Liver (tissue), 7 donors: ENCODE measurements at regions not wholly inside any gene's neighbourhood (a gene's known extent, or its start where the extent isn't known, plus 50 kb on each side); places are given as distances from the start of the nearest gene placed in this dataset.
"Not testable (repeated sequence)": the region's sequence is repeated elsewhere in the genome, so short reads cannot be mapped to it uniquely, and the experiment has no call there.

Source experiments
- DNase-seq: peaks from one replicate; pipeline ENCODE4 v3.0.0-alpha.2; 2017; ENCODE audit warnings: low spot score
- H3K27ac ChIP-seq, 2 donors: one replicate each; pipeline ENCODE4 v1.7.0; 2013; ENCODE audit warnings: inconsistent platforms in 2 of 2, low read length in 2 of 2, control low read depth in 1 of 2, low read depth in 1 of 2, mild to moderate bottlenecking in 1 of 2
- H3K27me3 ChIP-seq, 4 donors: one replicate each; pipeline versions ENCODE4 v1.6.1 to v1.7.0; 2013; ENCODE audit warnings: low read length in 3 of 4, inconsistent platforms in 1 of 4, mild to moderate bottlenecking in 1 of 4, moderate library complexity in 1 of 4; ENCODE audit not compliant: control insufficient read depth in 4 of 4, insufficient read depth in 4 of 4
- H3K36me3 ChIP-seq, 4 donors: one replicate each; pipeline versions ENCODE4 v1.6.1 to v1.7.0; 2013; ENCODE audit warnings: low read length in 3 of 4, mild to moderate bottlenecking in 3 of 4, low read depth in 1 of 4, moderate library complexity in 1 of 4; ENCODE audit not compliant: control insufficient read depth in 4 of 4, insufficient read depth in 3 of 4
- H3K4me1 ChIP-seq, 4 donors: one replicate each; pipeline versions ENCODE4 v1.6.1 to v1.7.0; 2013; ENCODE audit warnings: low read length in 3 of 4, mild to moderate bottlenecking in 3 of 4, moderate library complexity in 1 of 4; ENCODE audit not compliant: control insufficient read depth in 4 of 4, insufficient read depth in 4 of 4
- H3K4me3 ChIP-seq, 3 donors: one replicate each; pipeline versions ENCODE4 v1.6.1 to v1.7.0; 2013; ENCODE audit warnings: low read length in 3 of 3, control low read depth in 1 of 3, low read depth in 1 of 3, mild to moderate bottlenecking in 1 of 3
- H3K9ac ChIP-seq, 2 donors: one replicate each; pipeline ENCODE4 v1.7.0; 2013; ENCODE audit warnings: low read length in 2 of 2, mild to moderate bottlenecking in 2 of 2, moderate library complexity in 2 of 2, control low read depth in 1 of 2, low read depth in 1 of 2
- H3K9me3 ChIP-seq, 4 donors: one replicate each; pipeline versions ENCODE4 v1.6.1 to v1.7.0; 2013; ENCODE audit warnings: low read length in 3 of 4; ENCODE audit not compliant: control insufficient read depth in 4 of 4
- FOXA1 ChIP-seq: IDR thresholded peaks from 2 replicates; pipeline ENCODE4 v1.6.1; 2016; ENCODE audit warnings: antibody characterized with exemption
- NR2F2 ChIP-seq: IDR thresholded peaks from 2 replicates; pipeline ENCODE4 v1.6.1; 2016; ENCODE audit warnings: antibody characterized with exemption
- TAF1 ChIP-seq: conservative IDR thresholded peaks from 2 replicates; pipeline ENCODE4 v1.6.1; 2016; ENCODE audit warnings: antibody characterized with exemption, mild to moderate bottlenecking
- WGBS: extraction: QIAGEN DNeasy Blood & Tissue Kit; methylation state at CpG from one replicate; pipeline ENCODE4 v1.1.7; 2013; 5-methylcytosine and 5-hydroxymethylcytosine counted together
- donor health status: healthy.
- donor health status: healthy.
- donor health status: healthy.
- donor health status: healthy.

DNA sequence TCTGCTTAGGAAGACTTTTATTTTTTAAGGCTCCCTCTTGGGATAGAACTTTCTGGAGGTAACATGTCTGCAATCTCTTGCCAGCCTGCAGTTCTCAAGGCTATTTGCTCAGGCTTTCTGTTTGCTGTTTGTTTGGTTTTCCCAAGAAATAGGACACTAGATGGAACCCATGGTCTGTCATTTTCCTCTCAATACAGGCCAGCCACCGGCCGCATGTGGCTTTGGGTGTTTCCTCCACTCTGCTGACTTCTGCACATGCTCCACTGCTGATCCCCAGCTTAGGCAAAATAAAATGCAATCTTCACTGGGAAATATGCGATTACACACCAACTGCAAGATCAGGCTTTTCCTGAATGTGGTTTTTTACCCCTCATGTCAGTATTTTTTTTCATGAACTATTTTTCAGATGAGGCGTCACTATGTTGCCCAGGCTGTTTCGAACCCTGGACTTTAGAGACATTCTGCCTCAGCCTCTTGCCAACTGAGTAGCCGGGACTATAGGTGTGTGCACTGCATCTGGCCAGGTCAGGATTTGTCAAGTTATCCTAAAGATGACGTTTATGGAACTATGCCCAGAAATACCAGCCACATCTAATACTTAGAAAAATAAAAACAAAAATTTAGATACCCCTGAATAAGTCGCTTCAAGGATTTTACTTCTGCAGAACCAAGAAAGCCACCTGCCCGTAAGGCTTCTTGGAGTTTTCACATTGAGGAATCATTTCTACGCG is 94.3 kb upstream of the PABPC3 start:
- H3K9ac ChIP-seq = no peak overlapping the region
- no peaks in the 10 kb centered on the region for H3K4me1 ChIP-seq
- H3K36me3 ChIP-seq = no peaks in the 10 kb centered on the region
- no peak overlapping the region for H3K4me3 ChIP-seq
- H3K27me3 ChIP-seq = peaks cover 0 to 6% (median 2%) of the 10 kb centered on the region in 4 donors
- 64% methylated on average over 11 of the region's 11 CpGs for WGBS
- H3K9me3 ChIP-seq = no peaks in the 10 kb centered on the region
- TF ChIP-seq FOXA1 (no peak), NR2F2 (no peak), TAF1 (no peak)
- DNase-seq = no peak
- H3K27ac ChIP-seq = no peak overlapping the region

- not testable (repeated sequence) for H3K27me3 ChIP-seq, H3K27ac ChIP-seq, H3K36me3 ChIP-seq, H3K4me1 ChIP-seq, H3K9me3 ChIP-seq, DNase-seq, H3K4me3 ChIP-seq, H3K9ac ChIP-seq
- 41% methylated on average over 14 of the region's 14 CpGs for WGBS
Measured at GRCh38 chr13:25002311-25002710, 93.6 kb upstream of the PABPC3 start.

DNA sequence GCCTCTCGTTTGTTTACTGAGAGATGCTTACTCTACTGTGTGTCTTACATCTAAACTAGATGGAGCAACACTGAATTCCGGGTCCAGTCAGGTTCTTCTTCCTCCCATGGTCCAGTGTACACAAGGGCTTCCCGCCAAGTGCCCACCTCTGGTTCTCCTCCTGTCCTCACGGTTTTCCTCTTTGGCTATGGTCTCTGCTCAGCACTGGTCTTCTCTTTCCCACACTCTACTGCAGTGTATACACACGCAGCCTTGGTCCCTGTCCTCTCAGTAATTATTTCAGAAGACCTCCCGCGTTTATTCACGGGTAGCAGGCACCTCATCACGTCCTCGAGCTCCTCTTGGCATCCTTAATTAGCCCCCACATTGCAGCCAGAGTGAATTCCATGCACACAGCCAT is 91.4 kb upstream of the PABPC3 start:
- not testable (repeated sequence) for H3K4me3 ChIP-seq, H3K27me3 ChIP-seq, H3K4me1 ChIP-seq, H3K9me3 ChIP-seq, H3K36me3 ChIP-seq, DNase-seq, H3K9ac ChIP-seq, H3K27ac ChIP-seq
- WGBS = 64% methylated on average over 4 of the region's 10 CpGs

DNA sequence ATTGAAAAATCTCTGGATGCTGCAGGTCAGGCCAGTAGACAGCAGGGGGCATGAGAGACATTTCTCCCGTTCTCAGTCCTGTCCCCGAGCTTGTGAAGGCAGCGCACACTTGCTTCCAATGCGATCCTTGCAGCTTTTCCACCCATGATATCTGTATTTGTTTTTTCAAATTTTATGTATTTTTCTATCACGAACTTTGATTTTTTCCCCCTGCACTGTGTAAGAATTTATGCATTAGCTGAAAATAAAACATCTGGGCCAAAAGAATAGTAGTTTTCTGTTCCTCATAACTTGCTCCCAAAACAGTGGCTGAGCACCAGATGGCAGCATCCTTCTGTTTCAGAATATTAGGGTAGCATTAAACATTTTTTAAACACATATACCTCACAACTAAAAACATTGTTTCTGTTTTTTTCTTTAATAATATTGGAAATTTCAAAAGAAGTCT is 90.9 kb upstream of the PABPC3 start:
- not testable (repeated sequence) for H3K9ac ChIP-seq, H3K9me3 ChIP-seq, H3K36me3 ChIP-seq, H3K27me3 ChIP-seq, H3K4me1 ChIP-seq, H3K4me3 ChIP-seq, DNase-seq, H3K27ac ChIP-seq
- 2% methylated on average over 5 of the region's 5 CpGs for WGBS

GRCh38 chr13:25007389-25007788 is 88.5 kb upstream of the PABPC3 start:
- H3K4me3 ChIP-seq = not testable (repeated sequence)

GRCh38 chr13:25014398-25014973 is 81.5 kb upstream of the PABPC3 start:
- not testable (repeated sequence) for H3K36me3 ChIP-seq, H3K27me3 ChIP-seq, H3K4me1 ChIP-seq, H3K9me3 ChIP-seq, H3K4me3 ChIP-seq, DNase-seq, H3K9ac ChIP-seq, H3K27ac ChIP-seq
- WGBS = 62% methylated on average over 7 of the region's 7 CpGs

More at GRCh38 chr13:25007389-25007788, 88.5 kb upstream of the PABPC3 start:
- H3K9me3 ChIP-seq, H3K36me3 ChIP-seq, DNase-seq, H3K27me3 ChIP-seq, H3K9ac ChIP-seq, H3K27ac ChIP-seq, H3K4me1 ChIP-seq: not testable (repeated sequence)
- WGBS = 91% methylated on average over 3 of the region's 3 CpGs

DNA sequence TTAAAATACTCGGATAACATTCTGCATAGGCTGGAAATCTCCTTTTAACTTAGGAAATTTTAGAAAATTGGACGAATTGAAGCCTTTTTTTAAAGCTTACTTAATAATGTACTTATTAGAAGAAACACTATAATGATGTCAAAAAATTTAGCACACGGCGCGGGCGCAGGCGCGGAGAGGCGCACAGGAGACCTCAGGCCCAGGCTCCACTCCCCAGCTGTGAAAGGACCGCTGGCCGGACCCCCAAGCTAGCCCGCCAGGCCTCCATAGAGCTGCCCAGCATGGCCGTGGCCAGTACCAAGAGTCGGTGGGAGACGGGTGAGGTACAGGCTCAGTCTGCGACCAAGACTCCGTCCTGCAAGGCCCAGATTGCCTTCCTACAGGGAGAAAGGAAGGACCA is 78.8 kb upstream of the PABPC3 start:
- H3K4me1 ChIP-seq, H3K27me3 ChIP-seq, H3K36me3 ChIP-seq, H3K4me3 ChIP-seq, H3K9me3 ChIP-seq, H3K27ac ChIP-seq, H3K9ac ChIP-seq, DNase-seq: not testable (repeated sequence)
- 87% methylated on average over 17 of the region's 17 CpGs for WGBS

DNA sequence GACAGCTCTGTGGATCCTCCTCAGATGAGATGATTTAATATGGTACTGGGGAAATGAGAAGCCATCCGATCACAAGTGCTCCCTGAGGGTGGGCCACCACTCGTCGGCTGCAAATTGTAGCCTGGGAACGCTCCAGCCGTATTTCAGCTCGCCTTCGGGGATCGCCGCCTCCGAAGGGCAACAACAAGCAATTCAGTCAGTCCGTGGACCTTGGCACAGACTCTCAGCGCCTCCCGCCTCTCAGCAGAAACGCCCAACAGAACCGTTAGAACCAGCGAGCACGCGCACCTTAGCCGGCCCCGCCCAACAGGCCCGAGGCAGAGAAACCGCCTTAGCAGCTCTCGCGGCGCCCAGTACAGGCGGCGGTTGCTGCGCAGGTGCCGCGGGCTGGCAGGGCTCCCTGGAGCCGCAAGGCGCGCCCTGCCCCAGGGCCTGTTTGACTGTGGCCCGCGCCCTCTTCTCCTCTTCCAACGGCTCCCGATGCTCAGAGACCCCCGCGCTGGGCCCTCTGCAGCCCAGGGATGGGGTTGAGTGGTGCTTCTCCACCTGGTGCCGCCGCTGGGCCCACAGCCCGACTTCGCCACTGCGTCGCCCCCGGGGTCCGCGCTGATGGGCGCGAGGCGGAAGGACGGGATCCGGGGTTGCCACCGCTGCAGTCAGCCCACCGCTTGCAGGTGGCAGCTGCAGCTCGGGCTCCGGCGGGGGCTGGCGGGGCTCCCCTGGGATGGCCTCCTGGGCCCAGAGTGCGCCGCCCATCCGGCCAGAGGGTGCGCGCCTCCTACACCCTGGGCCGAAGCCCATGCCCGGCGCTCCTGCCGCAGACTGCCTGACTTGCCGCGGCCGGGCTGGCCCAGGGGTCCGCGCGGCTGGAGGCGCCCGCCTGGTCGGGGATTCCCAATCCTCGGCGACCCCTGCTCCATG is 77.9 kb upstream of the PABPC3 start:
- 3% methylated on average over 79 of the region's 79 CpGs for WGBS
- H3K9ac ChIP-seq, H3K27me3 ChIP-seq, H3K27ac ChIP-seq, H3K36me3 ChIP-seq, H3K4me3 ChIP-seq, H3K4me1 ChIP-seq, H3K9me3 ChIP-seq: not testable (repeated sequence)
- DNase-seq = peak; percentile 67
